B cell (primary cell): ENCODE measurements at regions not wholly inside any gene's neighbourhood (a gene's known extent, or its start where the extent isn't known, plus 50 kb on each side); places are given as distances from the start of the nearest gene placed in this dataset.

ENCODE experiments used
- ATAC-seq: fragments of 200-7000 bp; cut with Tn5 transposase; one replicate; pipeline ENCODE4 v1.10.0; 2021; ENCODE audit warnings: low read depth, mild to moderate bottlenecking, moderate number of reproducible peaks, moderate library complexity
- CTCF ChIA-PET: fragments of 350-600 bp; sonication (Branson Sonifier 250); formaldehyde crosslinking; loops from one replicate; lab custom pipeline; 2021; ENCODE audit warnings: antibody characterized with exemption, inconsistent platforms; lab: Charles Lee
- POLR2A ChIA-PET: fragments of 350-600 bp; sonication (Branson Sonifier 250); formaldehyde crosslinking; loops from one replicate; lab custom pipeline; 2021; ENCODE audit warnings: antibody characterized with exemption; lab: Charles Lee
- DNase-seq: peaks from one replicate; pipeline ENCODE4 v3.0.0; 2013
- H2AFZ ChIP-seq: 2 replicates; pipeline ENCODE4 v1.6.1; 2012; ENCODE audit warnings: mild to moderate bottlenecking, low read depth, low read length; ENCODE audit not compliant: insufficient read depth, poor library complexity, severe bottlenecking
- H3K27ac ChIP-seq, 2 donors: 1 replicate in 1 of 2; 2 replicates in 1 of 2; pipeline ENCODE4 v1.5.1; 2012 to 2013; ENCODE audit warnings: low read length in 2 of 2, mild to moderate bottlenecking in 2 of 2, moderate library complexity in 1 of 2
- H3K27me3 ChIP-seq, 4 experiments: fragments of 200-600 bp in 1 of 4; sonication (generic) in 1 of 4; replicated peaks in 1 of 4; 1 replicate in 2 of 4; 2 replicates in 2 of 4; pipeline versions ENCODE4 v1.6.1 to v1.7.0; 2013 to 2016; ENCODE audit warnings: low read length in 3 of 4, mild to moderate bottlenecking in 2 of 4, mixed read lengths in 1 of 4, moderate library complexity in 1 of 4; ENCODE audit not compliant: insufficient read depth in 4 of 4, control insufficient read depth in 3 of 4; ENCODE audit errors: control extremely low read depth in 1 of 4
- H3K36me3 ChIP-seq, 2 experiments: replicated peaks in 1 of 2; 1 replicate in 1 of 2; 2 replicates in 1 of 2; pipeline versions ENCODE4 v1.6.1 to v1.7.1; 2013; ENCODE audit warnings: low read length in 1 of 2; ENCODE audit not compliant: insufficient read depth in 2 of 2, control insufficient read depth in 1 of 2; ENCODE audit errors: control extremely low read depth in 1 of 2, extremely low read depth in 1 of 2
- H3K4me1 ChIP-seq, 2 donors: fragments of 200-600 bp in 1 of 2; sonication (generic) in 1 of 2; 1 replicate in 1 of 2; 2 replicates in 1 of 2; pipeline versions ENCODE4 v1.5.1 to v1.6.1; 2013 to 2017; ENCODE audit warnings: low read length in 2 of 2; ENCODE audit not compliant: control insufficient read depth in 2 of 2, insufficient read depth in 2 of 2
- H3K4me2 ChIP-seq: replicated peaks from 2 replicates; pipeline ENCODE3; 2012; ENCODE audit warnings: mild to moderate bottlenecking, low read depth, low read length; ENCODE audit not compliant: poor library complexity, severe bottlenecking
- H3K4me3 ChIP-seq, 5 experiments: fragments of 200-600 bp in 1 of 5; sonication (generic) in 1 of 5; 1 replicate in 3 of 5; 2 replicates in 2 of 5; pipeline versions ENCODE4 v1.5.1 to v1.7.0; 2011 to 2016; ENCODE audit warnings: low read length in 4 of 5, mild to moderate bottlenecking in 4 of 5, low read depth in 2 of 5, control low read depth in 1 of 5, moderate library complexity in 1 of 5; ENCODE audit not compliant: insufficient read depth in 1 of 5; ENCODE audit errors: control extremely low read depth in 1 of 5, extremely low read depth in 1 of 5
- H3K79me2 ChIP-seq: fragments of 200-600 bp; sonication (generic); one replicate; pipeline ENCODE4 v1.6.0; 2016; ENCODE audit warnings: low read length; ENCODE audit not compliant: control insufficient read depth, insufficient read depth
- H3K9ac ChIP-seq: fragments of 200-600 bp; sonication (generic); 2 replicates; pipeline ENCODE4 v1.6.1; 2017; ENCODE audit warnings: mild to moderate bottlenecking, low read length, moderate library complexity
- H3K9me3 ChIP-seq, 3 donors: one replicate each; pipeline versions ENCODE4 v1.6.1 to v1.7.1; 2013; ENCODE audit warnings: low read length in 2 of 3; ENCODE audit not compliant: control insufficient read depth in 2 of 3, insufficient read depth in 1 of 3; ENCODE audit errors: control extremely low read depth in 1 of 3
- H4K20me1 ChIP-seq: 2 replicates; pipeline ENCODE4 v1.6.0; 2012; ENCODE audit warnings: mild to moderate bottlenecking, low read length; ENCODE audit not compliant: insufficient read depth, control insufficient read depth, poor library complexity, severe bottlenecking
- H3K27ac Mint-ChIP-seq: one replicate; pipeline ENCODE4 v1.8.0; 2021; ENCODE audit warnings: mixed read lengths
- H3K27me3 Mint-ChIP-seq: one replicate; pipeline ENCODE4 v1.8.0; 2021; ENCODE audit warnings: mixed read lengths
- H3K4me1 Mint-ChIP-seq: one replicate; pipeline ENCODE4 v1.8.0; 2021; ENCODE audit warnings: mixed read lengths
- H3K4me3 Mint-ChIP-seq: one replicate; pipeline ENCODE4 v1.8.0; 2021; ENCODE audit warnings: mixed read lengths
- H3K9me3 Mint-ChIP-seq: one replicate; pipeline ENCODE4 v1.8.0; 2022; ENCODE audit warnings: mixed read lengths; ENCODE audit not compliant: insufficient read depth
- CTCF ChIP-seq: fragments of 200-600 bp; IDR thresholded peaks from one replicate; pipeline ENCODE4 v1.8.0; 2022; ENCODE audit warnings: antibody characterized with exemption, mild to moderate bottlenecking
- EZH2 ChIP-seq: IDR thresholded peaks from 2 replicates; pipeline ENCODE4 v1.6.1; 2012; ENCODE audit warnings: borderline replicate concordance, low read depth, mild to moderate bottlenecking, moderate library complexity, low read length; ENCODE audit not compliant: insufficient read depth, poor library complexity, severe bottlenecking
- WGBS: methylation state at CpG from one replicate; pipeline ENCODE4 v1.1.5; 2013; ENCODE audit warnings: missing lambda C conversion rate; ENCODE audit not compliant: insufficient coverage; 5-methylcytosine and 5-hydroxymethylcytosine counted together
- intact Hi-C: fragments of 100-400 bp; cut with micrococcal nuclease; formaldehyde crosslinking; loops from one replicate; pipeline ENCODE4 v1.10.0; 2022

- CTCF ChIA-PET: no interaction called here
These were observed 180.9 kb downstream of the MED10 start for GRCh38 chr5:6197427-6197826.

GRCh38 chr5:6195711-6196358 lies 182.5 kb downstream of the MED10 start:
- no peak overlapping the region for H3K27ac Mint-ChIP-seq
- DNase-seq (no peak), ATAC-seq (no peak)
- H4K20me1 ChIP-seq: no peaks in the 10 kb centered on the region
- no peak overlapping the region for H3K9ac ChIP-seq
- H3K4me1 Mint-ChIP-seq: peaks cover 15% of the 10 kb centered on the region
- no peaks in the 10 kb centered on the region for H3K79me2 ChIP-seq
- no peaks in the 10 kb centered on the region for H3K27me3 ChIP-seq
- peaks cover 0 to 10% (median 0%) of the 10 kb centered on the region in 3 donors for H3K9me3 ChIP-seq
- WGBS: 81% methylated on average over 7 of the region's 9 CpGs
- intact Hi-C loops: no loop called here
- CTCF ChIA-PET: no interaction called here
- H3K4me3 Mint-ChIP-seq: no peak overlapping the region
- TF ChIP-seq CTCF (no peak), EZH2 (no peak)
- no peaks in the 10 kb centered on the region for H3K36me3 ChIP-seq
- POLR2A ChIA-PET: no interaction called here
- peaks cover 3 to 12% of the 10 kb centered on the region in 2 donors for H3K4me1 ChIP-seq
- no peaks in the 10 kb centered on the region for H3K27me3 Mint-ChIP-seq
- no peak overlapping the region for H3K27ac ChIP-seq
- peaks cover 2% of the 10 kb centered on the region for H3K9me3 Mint-ChIP-seq
- H3K4me3 ChIP-seq: no peak overlapping the region
- no peak overlapping the region for H3K4me2 ChIP-seq
- H2AFZ ChIP-seq: no peak overlapping the region

More at GRCh38 chr5:6197427-6197826, 180.9 kb downstream of the MED10 start:
- H3K4me1 Mint-ChIP-seq: peaks cover 15% of the 10 kb centered on the region
- H3K27me3 Mint-ChIP-seq: no peaks in the 10 kb centered on the region
- Histone ChIP-seq H3K27me3 (no peaks in the 10 kb centered on the region), H4K20me1 (no peaks in the 10 kb centered on the region), H3K4me3 (no peak overlapping the region), H3K4me1 (peaks cover 3 to 12% of the 10 kb centered on the region in 2 donors), H3K9me3 (peaks cover 0 to 14% (median 0%) of the 10 kb centered on the region in 3 donors), H3K9ac (no peak overlapping the region), H3K4me2 (no peak overlapping the region), H3K27ac (no peak overlapping the region), H3K79me2 (no peaks in the 10 kb centered on the region), H2AFZ (no peak overlapping the region), H3K36me3 (no peaks in the 10 kb centered on the region)
- 42% methylated on average over 4 of the region's 7 CpGs for WGBS
- H3K4me3 Mint-ChIP-seq: no peak overlapping the region
- TF ChIP-seq CTCF: no peak
- no peak for TF ChIP-seq EZH2
- no peak for ATAC-seq
- peaks cover 2% of the 10 kb centered on the region for H3K9me3 Mint-ChIP-seq
- intact Hi-C loops: no loop called here
- DNase-seq: no peak
- H3K27ac Mint-ChIP-seq: no peak overlapping the region
- POLR2A ChIA-PET: no interaction called here
